Heart left ventricle (tissue), 16 donors: ENCODE measurements at regions not wholly inside any gene's neighbourhood (a gene's known extent, or its start where the extent isn't known, plus 50 kb on each side); places are given as distances from the start of the nearest gene placed in this dataset.

ENCODE experiments used
- ATAC-seq, 4 donors: fragments of 200-7000 bp; cut with Tn5 transposase; one replicate each; pipeline ENCODE4 v1.9.1; 2020 to 2022; ENCODE audit warnings: moderate library complexity in 4 of 4, mild to moderate bottlenecking in 3 of 4, moderate number of reproducible peaks in 1 of 4
- DNase-seq, 5 donors: peaks; one replicate each; pipeline ENCODE4 v3.0.0-alpha.2; 2020
- H3K27ac ChIP-seq, 12 donors: fragments of 200-600 bp; sonication (generic) in 4 of 12; one replicate each; pipeline versions ENCODE4 v1.5.0 to v1.8.0; 2016 to 2022; ENCODE audit warnings: mild to moderate bottlenecking in 2 of 12
- H3K27me3 ChIP-seq, 9 donors: fragments of 200-600 bp; sonication (generic) in 2 of 9; one replicate each; pipeline versions ENCODE4 v1.5.1 to v1.8.0; 2016 to 2022; ENCODE audit warnings: mild to moderate bottlenecking in 3 of 9
- H3K36me3 ChIP-seq, 9 donors: fragments of 200-600 bp; sonication (generic) in 2 of 9; one replicate each; pipeline versions ENCODE4 v1.5.0 to v1.8.0; 2018 to 2022; ENCODE audit warnings: mild to moderate bottlenecking in 2 of 9
- H3K4me1 ChIP-seq, 12 donors: fragments of 200-600 bp; sonication (generic) in 4 of 12; one replicate each; pipeline versions ENCODE4 v1.5.0 to v1.8.0; 2016 to 2022; ENCODE audit warnings: mild to moderate bottlenecking in 3 of 12
- H3K4me3 ChIP-seq, 12 donors: fragments of 200-600 bp; sonication (generic) in 4 of 12; one replicate each; pipeline versions ENCODE4 v1.5.0 to v1.8.0; 2017 to 2022; ENCODE audit warnings: mild to moderate bottlenecking in 9 of 12, moderate library complexity in 4 of 12
- H3K9me3 ChIP-seq, 12 donors: fragments of 200-600 bp; sonication (generic) in 4 of 12; one replicate each; pipeline versions ENCODE4 v1.5.0 to v1.8.0; 2016 to 2022; ENCODE audit warnings: mild to moderate bottlenecking in 1 of 12
- POLR2A ChIP-seq, 2 donors: fragments of 450-650 bp; IDR thresholded peaks; one replicate each; pipeline ENCODE4 v1.6.1; 2017; ENCODE audit warnings: antibody characterized with exemption in 2 of 2, mild to moderate bottlenecking in 2 of 2, moderate library complexity in 2 of 2
- WGBS, 4 donors: extraction: QIAGEN DNeasy Blood & Tissue Kit in 2 of 4; methylation state at CpG; one replicate each; pipeline versions ENCODE4 v1.1.5 to v1.1.7; 2013 to 2018; 5-methylcytosine and 5-hydroxymethylcytosine counted together
- intact Hi-C, 10 donors: fragments of 100-400 bp; cut with DNase I; formaldehyde crosslinking; loops; one replicate each; pipeline versions ENCODE4 v1.11.1 to v1.14.2; 2022
- TF ChIP-seq, protein P1 (sequence below), 12 donors: fragments of 200-600 bp; sonication (generic) in 4 of 12; IDR thresholded peaks; one replicate each; pipeline versions ENCODE4 v1.5.0 to v1.8.0; 2018 to 2022; ENCODE audit warnings: antibody characterized with exemption in 12 of 12, mild to moderate bottlenecking in 5 of 12
- donor health status: ischemic (EF 13 %, LVEDD 7.1; RV severe dilation, severe dysfunction).
- donor health status: healthy with polysubstance abuse.
- donor health status: DM: no; HTN: yes; CAD: no.
- donor health status: DM: no; HTN: no; CAD: no.
- donor health status: ischemic (EF 25% LVEDD 6.9; RV normal size, moderate dysfunction).
- donor health status: ischemic (EF 25% LVEDD 5.7; RV mildly dilated, moderate dysfunction).
- donor health status: healthy.
- donor health status: DM: yes; HTN: yes; CAD: no.
- donor health status: ischemic (EF 35%, LVEDD 5.7; RV mildly dilated, moderate dysfunction).
- donor health status: nonischemic (EF 11% LVEDD 7.7; RV severe dilation, severe dysfunction).
- donor health status: DM: yes; HTN: yes; CAD: no.
- donor health status: PGD.
- donor health status: ischemic (EF 29% LVEDD 5.4; RV normal size, mild dysfunction).
- donor health status: nonischemic (EF 23%, LVEDD 6.1; RV moderate dilation, normal function).

DNA sequence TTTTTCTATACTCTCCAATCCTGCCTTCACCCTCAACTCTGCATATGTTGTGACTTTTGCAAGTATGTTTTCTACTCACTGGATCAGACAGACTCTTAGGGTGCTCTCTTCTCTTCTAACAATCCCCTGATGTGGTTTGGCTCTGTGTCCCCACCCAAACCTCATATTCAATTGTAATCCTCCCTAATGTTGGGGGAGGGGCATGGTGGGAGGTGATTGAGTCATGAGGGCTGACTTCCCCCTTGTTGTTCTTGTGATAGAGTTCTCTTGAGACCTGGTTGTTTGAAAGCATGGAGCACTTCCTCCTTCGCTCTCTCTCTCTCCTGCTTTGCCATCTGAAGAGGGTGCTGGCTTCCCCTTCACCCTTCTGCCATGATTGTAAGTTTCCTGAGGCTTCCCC, 148.9 kb upstream of the IGSF21 start:
- ATAC-seq (no peak), DNase-seq (no peak)
- WGBS, 4 donors: 25 to 38% (median 27%) methylated on average over 1 of the region's 1 CpG
- H3K4me3 ChIP-seq: no peak overlapping the region
- no peak overlapping the region for H3K27ac ChIP-seq
- intact Hi-C loops: no loop called here
- H3K9me3 ChIP-seq: no peaks in the 10 kb centered on the region
- H3K27me3 ChIP-seq: peaks cover 0 to 43% (median 5%) of the 10 kb centered on the region in 9 donors
- no peak for TF ChIP-seq POLR2A (IDR thresholded peaks at IDR 0.05)
- TF ChIP-seq, protein P1, sequence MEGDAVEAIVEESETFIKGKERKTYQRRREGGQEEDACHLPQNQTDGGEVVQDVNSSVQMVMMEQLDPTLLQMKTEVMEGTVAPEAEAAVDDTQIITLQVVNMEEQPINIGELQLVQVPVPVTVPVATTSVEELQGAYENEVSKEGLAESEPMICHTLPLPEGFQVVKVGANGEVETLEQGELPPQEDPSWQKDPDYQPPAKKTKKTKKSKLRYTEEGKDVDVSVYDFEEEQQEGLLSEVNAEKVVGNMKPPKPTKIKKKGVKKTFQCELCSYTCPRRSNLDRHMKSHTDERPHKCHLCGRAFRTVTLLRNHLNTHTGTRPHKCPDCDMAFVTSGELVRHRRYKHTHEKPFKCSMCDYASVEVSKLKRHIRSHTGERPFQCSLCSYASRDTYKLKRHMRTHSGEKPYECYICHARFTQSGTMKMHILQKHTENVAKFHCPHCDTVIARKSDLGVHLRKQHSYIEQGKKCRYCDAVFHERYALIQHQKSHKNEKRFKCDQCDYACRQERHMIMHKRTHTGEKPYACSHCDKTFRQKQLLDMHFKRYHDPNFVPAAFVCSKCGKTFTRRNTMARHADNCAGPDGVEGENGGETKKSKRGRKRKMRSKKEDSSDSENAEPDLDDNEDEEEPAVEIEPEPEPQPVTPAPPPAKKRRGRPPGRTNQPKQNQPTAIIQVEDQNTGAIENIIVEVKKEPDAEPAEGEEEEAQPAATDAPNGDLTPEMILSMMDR (IDR thresholded peaks at IDR 0.05): no peak
- no peaks in the 10 kb centered on the region for H3K4me1 ChIP-seq
- H3K36me3 ChIP-seq: no peaks in the 10 kb centered on the region

DNA sequence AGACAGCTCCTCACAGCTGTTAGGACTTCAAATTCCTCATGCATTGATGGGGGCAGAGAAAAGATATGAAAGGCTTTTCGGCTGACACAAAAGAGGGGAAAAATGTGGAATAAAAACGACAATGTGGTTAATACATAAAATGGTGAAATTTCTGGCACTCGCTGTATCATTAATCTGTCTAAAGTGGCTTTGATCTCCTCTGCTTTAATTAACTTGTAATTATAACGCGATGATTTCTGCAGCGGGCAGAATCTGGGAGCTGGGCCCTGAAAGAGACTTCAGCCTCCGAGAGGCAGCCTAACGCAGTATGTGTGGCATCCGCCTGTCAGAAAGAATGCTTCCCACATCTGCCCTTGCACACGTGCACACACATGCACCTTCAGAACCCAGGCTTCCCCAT, 144.1 kb upstream of the IGSF21 start:
- no peak for DNase-seq
- Histone ChIP-seq H3K27me3 (peaks cover 0 to 27% (median 4%) of the 10 kb centered on the region in 9 donors), H3K27ac (no peak overlapping the region), H3K36me3 (no peaks in the 10 kb centered on the region), H3K4me3 (no peak overlapping the region), H3K9me3 (no peaks in the 10 kb centered on the region), H3K4me1 (no peaks in the 10 kb centered on the region)
- TF ChIP-seq, protein P1 (IDR thresholded peaks at IDR 0.05): no peak
- no peak for TF ChIP-seq POLR2A (IDR thresholded peaks at IDR 0.05)
- WGBS, 4 donors: 64 to 69% (median 66%) methylated on average over 9 to 10 of the region's 10 CpGs
- ATAC-seq: no peak
- intact Hi-C loops: no loop called here

GRCh38 chr1:17965515-17966100, 142.0 kb upstream of the IGSF21 start:
- TF ChIP-seq, protein P1 (IDR thresholded peaks at IDR 0.05): no peak
- TF ChIP-seq POLR2A (IDR thresholded peaks at IDR 0.05): no peak
- peaks cover 0 to 23% (median 4%) of the 10 kb centered on the region in 9 donors for H3K27me3 ChIP-seq
- intact Hi-C loops: no loop called here
- H3K36me3 ChIP-seq: no peaks in the 10 kb centered on the region
- no peaks in the 10 kb centered on the region for H3K4me1 ChIP-seq
- ATAC-seq: no peak
- H3K9me3 ChIP-seq: no peaks in the 10 kb centered on the region
- no peak overlapping the region for H3K4me3 ChIP-seq
- WGBS, 4 donors: 67 to 77% (median 70%) methylated on average over 5 of the region's 5 CpGs
- no peak for DNase-seq
- H3K27ac ChIP-seq: no peak overlapping the region

DNA sequence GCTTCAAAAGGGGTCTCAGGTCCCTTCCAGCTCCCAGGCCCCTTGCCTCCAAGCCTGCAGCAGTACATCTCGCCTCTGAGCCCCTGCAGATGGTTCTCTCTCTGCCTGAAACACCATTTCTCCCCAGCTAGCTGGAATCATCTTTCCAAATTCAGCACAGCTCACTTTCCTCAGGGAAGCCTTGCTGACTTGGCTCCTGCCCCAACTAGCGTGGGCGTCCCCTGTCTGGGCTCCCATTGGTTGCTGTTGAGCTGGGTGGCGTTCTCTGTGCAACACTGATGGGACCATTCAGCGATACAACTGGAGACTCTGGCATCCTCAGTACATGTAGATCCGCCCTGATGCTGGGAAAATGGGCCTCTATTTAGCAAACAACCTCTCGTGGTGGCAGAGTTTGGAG, 141.3 kb upstream of the IGSF21 start:
- ATAC-seq (no peak), DNase-seq (no peak)
- Histone ChIP-seq H3K4me1 (no peaks in the 10 kb centered on the region), H3K9me3 (no peaks in the 10 kb centered on the region), H3K27ac (no peak overlapping the region), H3K4me3 (no peak overlapping the region), H3K27me3 (peaks cover 0 to 16% (median 4%) of the 10 kb centered on the region in 9 donors), H3K36me3 (no peaks in the 10 kb centered on the region)
- intact Hi-C loops: no loop called here
- 41 to 65% (median 51%) methylated on average over 6 to 7 of the region's 7 CpGs for WGBS, 4 donors
- no peak for TF ChIP-seq POLR2A (IDR thresholded peaks at IDR 0.05)
- TF ChIP-seq, protein P1 (IDR thresholded peaks at IDR 0.05): no peak
